8988T (cell line): ENCODE measurements at regions not wholly inside any gene's neighbourhood (a gene's known extent, or its start where the extent isn't known, plus 50 kb on each side); places are given as distances from the start of the nearest gene placed in this dataset.

Experiments used
- DNase-seq: peaks from one replicate; pipeline ENCODE4 v3.0.0; 2011

- DNase-seq: no peak
Observed at GRCh38 chr2:15845737-15846405, 94.5 kb upstream of the MYCN start.

- DNase-seq: no peak
Observed at GRCh38 chr2:15846626-15847025, 93.7 kb upstream of the MYCN start.

DNA sequence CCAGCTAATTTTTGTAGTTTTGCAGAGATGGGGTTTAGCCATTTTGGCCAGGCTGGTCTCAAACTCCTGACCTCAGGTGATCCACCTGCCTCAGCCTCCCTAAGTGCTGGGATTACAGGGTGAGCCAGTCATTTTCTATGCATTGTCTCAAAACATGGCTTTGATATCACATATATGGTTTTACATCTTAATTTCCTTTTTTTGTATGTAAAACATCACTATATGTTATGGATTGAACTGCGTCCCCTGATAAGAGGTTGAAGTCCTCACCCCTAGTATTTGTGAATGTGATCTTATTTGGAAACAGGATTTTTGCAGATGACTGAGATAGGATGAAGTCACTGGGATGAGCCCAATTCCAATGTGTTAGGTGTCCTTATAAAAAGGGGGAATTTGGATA is 89.8 kb upstream of the MYCN start:
- no peak for DNase-seq

- DNase-seq: no peak
Observed at GRCh38 chr2:15851076-15851693, 89.2 kb upstream of the MYCN start.

- DNase-seq: no peak
Observed at GRCh38 chr2:15852811-15853210, 87.5 kb upstream of the MYCN start.

- no peak for DNase-seq
Observed at GRCh38 chr2:15853903-15854302, 86.4 kb upstream of the MYCN start.

DNA sequence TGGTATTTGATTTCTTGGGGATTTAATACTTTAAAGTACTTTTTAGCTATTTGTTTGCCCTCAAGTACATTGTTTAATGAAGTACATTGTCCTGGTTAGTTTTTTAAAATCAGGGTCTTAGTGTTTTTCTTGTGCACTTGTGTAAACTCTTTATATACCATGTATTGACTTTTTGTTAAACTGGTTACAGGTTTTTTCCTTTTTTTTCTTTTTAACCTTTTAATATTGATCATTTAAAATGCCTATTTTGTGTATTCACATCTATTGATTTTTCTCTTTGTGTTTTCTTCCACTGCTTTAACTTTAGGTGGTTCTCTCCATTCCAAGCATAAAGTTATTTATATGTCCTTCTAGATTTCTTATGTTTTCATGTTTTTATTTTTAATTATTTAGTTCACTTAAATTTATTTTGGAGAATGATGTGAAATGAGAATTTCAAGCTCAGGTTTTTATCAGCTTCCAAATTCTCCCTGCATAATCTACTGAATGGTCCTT is 84.5 kb upstream of the MYCN start:
- no peak for DNase-seq

- DNase-seq: no peak
Observed at GRCh38 chr2:15856318-15856717, 84.0 kb upstream of the MYCN start.

DNA sequence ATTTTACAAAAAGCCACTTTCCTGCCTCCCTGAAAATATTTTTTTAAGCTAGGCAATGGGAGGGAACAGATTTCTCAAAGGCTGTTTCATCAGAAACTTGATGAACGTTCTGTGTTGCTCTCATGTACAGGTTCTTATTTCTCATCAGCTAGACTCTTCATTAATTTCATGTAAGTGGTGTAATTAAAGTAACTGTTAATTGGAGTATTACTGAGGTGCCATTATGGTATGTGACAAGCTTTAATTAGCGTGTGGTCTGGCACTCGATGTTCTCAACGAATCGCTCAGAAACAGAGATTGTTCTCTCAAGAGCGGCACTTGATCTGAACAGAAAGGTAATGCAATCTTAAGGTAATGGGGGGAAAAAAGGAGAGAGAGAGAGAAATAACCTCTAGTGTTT is 81.9 kb upstream of the MYCN start:
- no peak for DNase-seq

GRCh38 chr2:15860051-15860663 is 80.2 kb upstream of the MYCN start:
- DNase-seq: no peak

DNA sequence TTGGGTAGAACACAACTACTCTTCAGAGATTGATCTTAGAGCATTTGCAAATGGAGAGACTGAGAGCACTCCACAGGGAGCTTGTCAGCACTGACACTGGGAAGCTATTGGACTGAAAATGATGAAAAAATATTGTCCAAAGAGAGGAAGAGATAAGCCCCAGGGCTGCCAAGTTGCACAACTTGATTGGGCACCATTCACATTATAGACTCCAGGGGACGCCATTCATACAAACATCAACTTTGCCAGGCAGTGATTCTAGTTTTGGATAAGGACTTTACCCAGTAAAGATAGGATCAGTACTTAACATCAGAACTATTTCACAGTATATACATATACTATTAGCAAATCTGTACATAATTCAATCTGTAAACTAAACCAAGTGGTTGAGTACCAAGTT is 79.6 kb upstream of the MYCN start:
- no peak for DNase-seq

DNA sequence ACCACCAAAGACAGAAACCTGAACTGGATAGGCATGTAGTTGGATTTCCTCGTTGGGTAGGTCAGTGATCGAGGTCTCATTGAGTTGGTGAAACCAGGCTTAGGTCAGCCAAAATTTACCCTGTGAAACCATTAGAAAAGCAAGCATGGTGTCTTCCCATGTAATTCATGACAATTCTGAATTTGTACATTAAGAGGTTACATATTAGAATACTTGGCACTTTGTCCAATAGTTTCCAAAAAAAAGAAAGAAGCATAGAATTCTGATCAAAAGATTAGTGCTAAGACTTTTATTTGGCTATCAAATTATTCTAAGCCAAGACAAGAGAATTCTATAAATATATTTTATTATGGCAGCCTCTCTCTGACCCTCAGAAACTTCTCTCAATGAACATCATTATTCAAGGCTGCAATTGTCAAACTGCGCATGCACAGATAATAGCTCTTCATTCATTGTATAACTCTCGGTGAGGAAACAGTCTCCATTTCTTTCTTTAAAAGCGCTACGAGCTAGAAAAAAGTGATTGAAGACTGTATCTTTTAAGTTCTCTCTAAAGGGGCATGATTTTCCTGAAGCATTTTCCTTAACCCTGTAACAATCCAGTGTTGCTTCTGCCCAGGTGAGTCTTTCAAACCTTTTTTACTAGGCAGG is 79.1 kb upstream of the MYCN start:
- no peak for DNase-seq

- no peak for DNase-seq
Observed at GRCh38 chr2:15861898-15862297, 78.5 kb upstream of the MYCN start.

- no peak for DNase-seq
Observed at GRCh38 chr2:15863089-15863488, 77.3 kb upstream of the MYCN start.

GRCh38 chr2:15863494-15864175 is 76.7 kb upstream of the MYCN start:
- no peak for DNase-seq

GRCh38 chr2:15864176-15864769 is 76.1 kb upstream of the MYCN start:
- no peak for DNase-seq

DNA sequence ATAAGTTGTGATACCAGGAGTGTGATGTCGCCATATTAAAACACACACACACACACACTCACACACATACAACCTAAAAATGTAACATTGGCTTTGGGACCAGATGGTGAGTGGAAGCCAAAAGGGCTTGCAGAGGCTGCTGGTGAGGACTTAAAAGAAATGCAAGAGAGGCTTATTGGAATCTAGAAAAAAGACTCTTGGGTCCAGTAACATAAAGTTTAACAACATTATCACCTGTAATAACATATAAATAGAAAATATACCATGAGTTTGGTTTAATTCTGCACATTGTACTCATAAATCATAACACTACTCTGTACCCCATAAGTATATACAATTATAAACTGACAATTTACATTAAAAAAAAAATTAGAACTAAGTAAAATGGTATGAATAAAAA is 74.4 kb upstream of the MYCN start:
- DNase-seq: no peak

GRCh38 chr2:15866563-15867193 is 73.7 kb upstream of the MYCN start:
- DNase-seq: no peak

DNA sequence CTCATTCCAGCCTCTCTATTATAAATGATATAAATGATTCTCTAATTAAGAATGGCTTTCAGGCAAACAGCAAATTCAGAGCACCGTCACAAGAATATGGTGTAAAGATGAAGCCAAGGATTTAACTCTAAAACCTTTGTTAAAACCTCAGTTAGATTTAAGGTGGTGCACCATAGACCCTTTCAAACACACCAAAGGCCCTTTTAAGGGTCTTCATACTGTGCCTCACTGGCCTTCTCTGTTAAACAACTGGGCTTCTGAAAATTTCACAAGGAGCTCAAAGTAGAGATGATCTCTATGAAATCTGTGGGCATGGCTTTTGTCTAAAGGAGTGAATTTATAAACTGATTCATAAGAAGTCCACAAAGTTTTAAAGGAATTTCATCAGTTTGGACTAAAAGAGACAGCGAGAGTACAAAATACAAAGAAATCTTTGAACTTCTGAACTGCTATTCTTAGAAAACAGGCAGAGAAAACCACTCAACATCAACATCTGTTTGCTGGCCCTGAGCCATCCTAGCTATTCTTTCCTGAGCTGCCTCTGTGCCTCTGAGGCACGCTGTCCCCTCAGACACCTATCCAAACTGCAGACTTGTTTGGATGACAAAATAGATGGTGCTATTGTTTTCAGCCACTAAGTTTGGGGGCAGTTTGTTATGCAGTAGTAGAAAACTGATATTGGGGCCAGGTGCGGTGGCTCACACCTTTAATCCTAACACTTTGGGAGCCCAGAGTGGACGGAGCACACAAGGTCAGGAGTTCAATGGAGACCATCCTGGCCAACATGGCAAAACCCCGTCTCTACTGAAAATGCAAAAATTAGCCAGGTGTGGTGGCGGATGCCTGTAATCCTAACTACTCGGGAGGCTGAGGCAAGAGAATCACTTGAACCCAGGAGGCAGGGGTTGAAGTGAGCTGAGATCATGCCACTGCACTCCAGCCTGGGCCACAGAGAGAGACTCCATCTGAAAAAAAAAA is 72.9 kb upstream of the MYCN start:
- DNase-seq: no peak

- no peak for DNase-seq
Observed at GRCh38 chr2:15868186-15868585, 72.2 kb upstream of the MYCN start.

- DNase-seq: no peak
Observed at GRCh38 chr2:15868704-15869103, 71.6 kb upstream of the MYCN start.
